Hepatocyte (in vitro differentiated cells): ENCODE measurements at regions not wholly inside any gene's neighbourhood (a gene's known extent, or its start where the extent isn't known, plus 50 kb on each side); places are given as distances from the start of the nearest gene placed in this dataset.

Source experiments
- CTCF ChIP-seq: fragments of 200-600 bp; sonication (generic); IDR thresholded peaks from 2 replicates; pipeline ENCODE4 v1.5.1; 2016; ENCODE audit warnings: antibody characterized with exemption, mild to moderate bottlenecking; ENCODE audit not compliant: poor library complexity
- EZH2phosphoT487 ChIP-seq: fragments of 200-600 bp; sonication (generic); IDR thresholded peaks from one replicate; pipeline ENCODE4 v1.6.1; 2018; ENCODE audit warnings: antibody characterized with exemption, mild to moderate bottlenecking, low read depth, moderate library complexity; ENCODE audit not compliant: unreplicated experiment, severe bottlenecking

- TF ChIP-seq CTCF = no peak
- no peak for TF ChIP-seq EZH2phosphoT487
Observed at GRCh38 chr9:102044133-102044532, 305.7 kb upstream of the GRIN3A start.
